MCF 10A (cell line): ENCODE measurements at regions not wholly inside any gene's neighbourhood (a gene's known extent, or its start where the extent isn't known, plus 50 kb on each side); places are given as distances from the start of the nearest gene placed in this dataset.
A peak's percentile ranks its signal among the peaks of the same experiment; 100 is the strongest.

Experiments
- BruUV-seq: library from RNA; stranded (reverse); fragments of 400-500 nt; replicated peaks from 2 replicates; lab custom pipeline; 2021; lab: Mats Ljungman, UMichigan
- CTCF ChIA-PET: fragments of 300-600 bp; sonication (Branson Sonifier 250); formaldehyde crosslinking; extraction: SDS; loops from one replicate; lab custom pipeline; 2021; ENCODE audit warnings: antibody characterized with exemption, inconsistent platforms; lab: Yijun Ruan, JAX
- POLR2A ChIA-PET: fragments of 300-600, 350-650 bp; sonication (Branson Sonifier 250); formaldehyde crosslinking; extraction: SDS; loops from one replicate; lab custom pipeline; 2020; ENCODE audit warnings: antibody characterized with exemption, inconsistent platforms; lab: Yijun Ruan, JAX
- DNase-seq: peaks from one replicate; pipeline ENCODE4 v3.0.0-alpha.2; 2018; ENCODE audit not compliant: unreplicated experiment
- H3K27ac Mint-ChIP-seq: one replicate; pipeline ENCODE4 v1.8.0; 2022; ENCODE audit warnings: mild to moderate bottlenecking, low read depth, mixed read lengths; ENCODE audit not compliant: unreplicated experiment
- H3K27me3 Mint-ChIP-seq: one replicate; pipeline ENCODE4 v1.8.0; 2022; ENCODE audit warnings: mixed read lengths; ENCODE audit not compliant: insufficient read depth, unreplicated experiment
- H3K36me3 Mint-ChIP-seq: one replicate; pipeline ENCODE4 v1.8.0; 2022; ENCODE audit warnings: mild to moderate bottlenecking, moderate library complexity, mixed read lengths; ENCODE audit not compliant: insufficient read depth, unreplicated experiment
- H3K4me1 Mint-ChIP-seq: one replicate; pipeline ENCODE4 v1.8.0; 2022; ENCODE audit warnings: mixed read lengths; ENCODE audit not compliant: insufficient read depth, unreplicated experiment
- H3K4me3 Mint-ChIP-seq: one replicate; pipeline ENCODE4 v1.8.0; 2022; ENCODE audit warnings: mild to moderate bottlenecking, moderate library complexity, mixed read lengths; ENCODE audit not compliant: unreplicated experiment
- H3K9me3 Mint-ChIP-seq: one replicate; pipeline ENCODE4 v1.8.0; 2022; ENCODE audit warnings: mixed read lengths; ENCODE audit not compliant: unreplicated experiment
- intact Hi-C: fragments of 100-400 bp; cut with micrococcal nuclease; formaldehyde crosslinking; loops from 2 replicates; pipeline ENCODE4 v1.14.1; 2022
- TF ChIP-seq, protein P1 (sequence below): fragments of 200-600 bp; IDR thresholded peaks from one replicate; pipeline ENCODE4 v1.8.0; 2022; ENCODE audit warnings: antibody characterized with exemption, mild to moderate bottlenecking; ENCODE audit not compliant: unreplicated experiment

DNA sequence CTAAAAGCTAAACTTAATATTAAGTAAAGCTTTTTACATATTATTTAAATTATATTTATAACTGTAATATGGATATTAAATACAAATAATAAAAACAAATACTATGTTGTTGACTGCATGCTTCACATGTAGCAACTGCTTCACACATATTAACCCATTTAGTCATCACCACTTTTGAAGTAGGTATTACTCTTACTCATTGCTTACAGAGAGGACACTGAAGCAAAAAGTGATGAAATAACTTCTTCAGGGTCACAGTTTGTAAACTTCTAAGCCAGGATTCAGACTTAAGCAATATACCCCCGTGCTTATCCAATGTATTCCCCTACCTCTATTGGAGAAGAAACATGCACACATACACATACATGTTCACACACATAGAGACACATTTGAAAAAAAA lies 166.6 kb downstream of the DKK2 start:
- peak; percentile 78 for DNase-seq
- Mint-ChIP-seq H3K36me3 (no peaks in the 10 kb centered on the region), H3K4me1 (peaks cover 12% of the 10 kb centered on the region), H3K9me3 (no peaks in the 10 kb centered on the region), H3K27ac (no peak overlapping the region), H3K27me3 (no peaks in the 10 kb centered on the region), H3K4me3 (no peak overlapping the region)
- BruUV-seq = no TSS peak
- POLR2A ChIA-PET = interaction anchor here (1.0 kb wide), 1 partner anchor 21 kb away, joined by 4 read pairs; no protein-coding TSS in a partner anchor
- intact Hi-C loops = no loop called here
- TF ChIP-seq, protein P1, sequence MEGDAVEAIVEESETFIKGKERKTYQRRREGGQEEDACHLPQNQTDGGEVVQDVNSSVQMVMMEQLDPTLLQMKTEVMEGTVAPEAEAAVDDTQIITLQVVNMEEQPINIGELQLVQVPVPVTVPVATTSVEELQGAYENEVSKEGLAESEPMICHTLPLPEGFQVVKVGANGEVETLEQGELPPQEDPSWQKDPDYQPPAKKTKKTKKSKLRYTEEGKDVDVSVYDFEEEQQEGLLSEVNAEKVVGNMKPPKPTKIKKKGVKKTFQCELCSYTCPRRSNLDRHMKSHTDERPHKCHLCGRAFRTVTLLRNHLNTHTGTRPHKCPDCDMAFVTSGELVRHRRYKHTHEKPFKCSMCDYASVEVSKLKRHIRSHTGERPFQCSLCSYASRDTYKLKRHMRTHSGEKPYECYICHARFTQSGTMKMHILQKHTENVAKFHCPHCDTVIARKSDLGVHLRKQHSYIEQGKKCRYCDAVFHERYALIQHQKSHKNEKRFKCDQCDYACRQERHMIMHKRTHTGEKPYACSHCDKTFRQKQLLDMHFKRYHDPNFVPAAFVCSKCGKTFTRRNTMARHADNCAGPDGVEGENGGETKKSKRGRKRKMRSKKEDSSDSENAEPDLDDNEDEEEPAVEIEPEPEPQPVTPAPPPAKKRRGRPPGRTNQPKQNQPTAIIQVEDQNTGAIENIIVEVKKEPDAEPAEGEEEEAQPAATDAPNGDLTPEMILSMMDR = no peak
- CTCF ChIA-PET = interaction anchor here (0.6 kb wide), 1 partner anchor 539 kb away, joined by 3 read pairs; no protein-coding TSS in a partner anchor

DNA sequence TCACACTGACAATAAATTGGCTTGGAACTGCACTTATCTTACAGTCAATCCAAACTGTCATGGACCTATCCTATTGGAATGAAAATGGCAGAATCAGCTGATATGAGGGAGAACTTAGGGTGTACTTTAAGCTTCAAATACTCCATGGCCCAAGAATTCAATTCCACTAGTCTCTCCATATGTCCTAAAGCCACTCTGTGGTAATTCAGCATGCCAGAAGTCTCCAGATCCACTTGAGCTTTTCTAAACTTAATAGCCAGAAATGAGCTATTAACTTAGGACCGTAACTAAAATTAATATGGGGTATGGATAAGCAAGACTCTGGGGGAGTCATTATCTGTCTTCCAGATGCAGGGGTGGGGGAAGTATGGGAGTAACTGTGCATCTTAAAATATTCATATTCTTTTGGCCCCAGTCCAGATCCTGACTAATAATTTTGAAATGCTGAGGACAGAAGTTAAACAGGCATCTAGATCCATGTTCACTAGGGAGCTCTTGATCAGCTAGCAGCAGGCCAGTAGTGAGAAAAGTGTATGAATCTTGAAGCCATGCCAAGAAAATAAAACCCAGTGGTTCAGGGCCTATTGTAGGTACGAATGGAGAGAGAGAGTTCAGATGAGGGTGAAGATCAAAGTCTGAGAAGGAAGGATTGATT lies 167.6 kb downstream of the DKK2 start:
- no peak overlapping the region for H3K4me3 Mint-ChIP-seq
- H3K4me1 Mint-ChIP-seq = peaks cover 12% of the 10 kb centered on the region
- no peak overlapping the region for H3K27ac Mint-ChIP-seq
- no peaks in the 10 kb centered on the region for H3K27me3 Mint-ChIP-seq
- intact Hi-C loops = no loop called here
- BruUV-seq = no TSS peak
- TF ChIP-seq, protein P1 = no peak
- CTCF ChIA-PET = interaction anchor here (0.5 to 1.6 kb wide), 8 partner anchors 17 to 526 kb away, joined by 3 to 5 read pairs (median 4); no protein-coding TSS in a partner anchor
- no peaks in the 10 kb centered on the region for H3K36me3 Mint-ChIP-seq
- POLR2A ChIA-PET = interaction anchor here (1.0 to 1.3 kb wide), 2 partner anchors 18 to 20 kb away, joined by 3 to 4 read pairs; no protein-coding TSS in a partner anchor
- H3K9me3 Mint-ChIP-seq = no peaks in the 10 kb centered on the region
- DNase-seq = peak; percentile 77

DNA sequence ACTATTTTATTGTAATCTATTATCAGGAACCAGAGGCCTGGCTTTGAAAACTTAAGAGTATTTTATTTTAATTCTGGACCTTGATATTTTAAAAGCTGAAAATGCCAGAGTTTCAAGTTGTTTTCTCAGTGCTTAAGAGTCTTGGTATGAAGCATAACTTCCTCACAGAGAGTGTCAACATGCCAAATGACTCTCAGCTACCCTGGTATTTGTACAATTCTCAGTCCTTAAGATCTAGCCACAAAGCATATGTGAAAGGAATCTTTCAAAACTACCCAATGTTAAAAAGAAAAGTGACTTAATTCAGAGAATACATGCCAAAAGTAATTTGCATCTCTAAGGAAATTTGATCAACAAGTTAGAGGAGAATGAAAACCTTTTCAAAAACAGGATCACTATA lies 171.9 kb downstream of the DKK2 start:
- Mint-ChIP-seq H3K36me3 (no peaks in the 10 kb centered on the region), H3K27me3 (no peaks in the 10 kb centered on the region), H3K4me1 (peaks cover 7% of the 10 kb centered on the region), H3K9me3 (peaks cover 13% of the 10 kb centered on the region), H3K4me3 (no peak overlapping the region), H3K27ac (no peak overlapping the region)
- POLR2A ChIA-PET = no interaction called here
- CTCF ChIA-PET = interaction anchor here (0.5 to 0.6 kb wide), 2 partner anchors 425 to 536 kb away, joined by 4 read pairs; no protein-coding TSS in a partner anchor
- no peak for DNase-seq
- TF ChIP-seq, protein P1 = no peak
- intact Hi-C loops = no loop called here
- BruUV-seq = no TSS peak

DNA sequence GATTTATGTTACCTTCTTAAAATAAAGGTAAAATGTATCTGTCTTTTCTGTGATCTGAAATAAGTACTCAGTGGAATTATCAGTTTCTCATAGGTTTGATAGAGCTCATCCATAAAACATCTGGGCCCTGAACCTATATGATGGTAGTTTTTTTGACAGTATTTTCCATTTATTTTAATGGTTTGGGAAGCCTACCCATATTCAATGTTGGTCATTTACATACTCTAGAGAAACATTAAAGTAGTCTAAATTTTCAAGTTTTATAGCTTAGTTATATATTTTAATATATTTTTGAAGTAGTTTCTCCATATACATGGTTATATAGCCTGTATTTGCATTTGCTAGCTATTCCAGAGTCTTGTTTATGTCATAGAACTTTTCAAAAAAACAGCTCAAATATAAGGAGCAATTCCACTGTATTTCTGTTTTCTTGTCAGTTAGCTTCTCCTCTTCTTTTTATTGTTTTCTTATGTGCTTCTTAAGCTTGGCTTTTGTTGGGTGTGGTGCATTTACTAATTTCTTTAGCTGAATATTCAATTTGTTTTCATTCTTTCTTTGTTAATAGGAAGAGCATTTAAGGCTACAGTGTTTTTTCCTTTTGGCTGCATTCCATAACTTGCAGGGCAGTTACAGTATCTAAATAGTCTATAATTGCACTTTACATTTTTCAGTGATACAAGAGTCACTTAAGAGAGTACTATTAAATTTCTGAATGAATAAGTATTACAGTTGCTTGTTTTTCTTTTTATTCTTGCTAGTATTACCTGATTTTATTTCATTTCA lies 181.4 kb downstream of the DKK2 start:
- Mint-ChIP-seq H3K27me3 (no peaks in the 10 kb centered on the region), H3K36me3 (no peaks in the 10 kb centered on the region), H3K27ac (no peak overlapping the region), H3K4me3 (no peak overlapping the region), H3K9me3 (peaks cover 6% of the 10 kb centered on the region), H3K4me1 (no peaks in the 10 kb centered on the region)
- TF ChIP-seq, protein P1 = no peak
- CTCF ChIA-PET = no interaction called here
- intact Hi-C loops = no loop called here
- no TSS peak for BruUV-seq
- DNase-seq = no peak
- POLR2A ChIA-PET = no interaction called here
